ENCODE measurements at regions not wholly inside any gene's neighbourhood (a gene's known extent, or its start where the extent isn't known, plus 50 kb on each side); places are given as distances from the start of the nearest gene placed in this dataset.

GRCh38 chr2:64380853-64381527 lies 73.0 kb upstream of the LGALSL start:
- FAIRE-seq, result no peak

GRCh38 chr2:64383016-64383591 lies 70.9 kb upstream of the LGALSL start:
- FAIRE-seq, result no peak

GRCh38 chr2:64383881-64384280 lies 70.1 kb upstream of the LGALSL start:
- FAIRE-seq, result no peak

GRCh38 chr2:64386676-64387075 lies 67.3 kb upstream of the LGALSL start:
- FAIRE-seq, result no peak

- peak; percentile 65 for FAIRE-seq
Observed at GRCh38 chr2:64390586-64390985, 63.4 kb upstream of the LGALSL start.

GRCh38 chr2:64391424-64391823 lies 62.5 kb upstream of the LGALSL start:
- no peak for FAIRE-seq

GRCh38 chr2:64391940-64392339 lies 62.0 kb upstream of the LGALSL start:
- no peak for FAIRE-seq

- FAIRE-seq, result no peak
Observed at GRCh38 chr2:64392529-64392928, 61.4 kb upstream of the LGALSL start.

GRCh38 chr2:64393383-64394010 lies 60.5 kb upstream of the LGALSL start:
- FAIRE-seq, result no peak

GRCh38 chr2:64394153-64394552 lies 59.8 kb upstream of the LGALSL start:
- FAIRE-seq, result no peak

- FAIRE-seq, result no peak
Observed at GRCh38 chr2:64396001-64396400, 58.0 kb upstream of the LGALSL start.

- FAIRE-seq, result no peak
Observed at GRCh38 chr2:64396551-64396950, 57.4 kb upstream of the LGALSL start.

GRCh38 chr2:64398516-64399129 lies 55.3 kb upstream of the LGALSL start:
- no peak for FAIRE-seq

- no peak for FAIRE-seq
Observed at GRCh38 chr2:64399521-64399920, 54.4 kb upstream of the LGALSL start.

GRCh38 chr2:64400105-64400728 lies 53.7 kb upstream of the LGALSL start:
- no peak for FAIRE-seq

GRCh38 chr2:64400733-64401528 lies 53.0 kb upstream of the LGALSL start:
- no peak for FAIRE-seq

GRCh38 chr2:64401529-64401880 lies 52.5 kb upstream of the LGALSL start:
- FAIRE-seq, result no peak

- FAIRE-seq, result no peak
Observed at GRCh38 chr2:64402876-64403275, 51.1 kb upstream of the LGALSL start.

GRCh38 chr2:64403426-64403825 lies 50.5 kb upstream of the LGALSL start:
- FAIRE-seq, result no peak

GRCh38 chr2:64404002-64404731 lies 49.8 kb upstream of the LGALSL start:
- FAIRE-seq, result no peak
